ENCODE measurements at regions not wholly inside any gene's neighbourhood (a gene's known extent, or its start where the extent isn't known, plus 50 kb on each side); places are given as distances from the start of the nearest gene placed in this dataset.

- no peak overlapping the region for H3K27ac ChIP-seq (ENCODE audit: low read length)
- BruUV-seq (replicated peaks), result no TSS peak
- H3K4me3 ChIP-seq (ENCODE audit: low read length), result no peak overlapping the region
- H3K4me2 ChIP-seq (ENCODE audit: low read length), result no peak overlapping the region
- H2AFZ ChIP-seq (ENCODE audit: low read length), result no peak overlapping the region
- H3K4me1 ChIP-seq (ENCODE audit: insufficient read depth, low read length), result no peaks in the 10 kb centered on the region
- no peaks in the 10 kb centered on the region for H3K27me3 ChIP-seq (ENCODE audit: low read length)
- H3K36me3 ChIP-seq (ENCODE audit: low read depth, low read length), result no peaks in the 10 kb centered on the region
- ATAC-seq (no peak), DNase-seq (no peak)
- no peaks in the 10 kb centered on the region for H4K20me1 ChIP-seq (ENCODE audit: low read length)
- H3K79me2 ChIP-seq (ENCODE audit: low read length), result no peaks in the 10 kb centered on the region
- intact Hi-C loops (cut with micrococcal nuclease), result no loop called here
- ChIA-PET CTCF (no interaction called here), POLR2A (ENCODE audit: unreplicated experiment) (no interaction called here)
- H3K9ac ChIP-seq (ENCODE audit: low read length), result no peak overlapping the region
- no peaks in the 10 kb centered on the region for H3K9me3 ChIP-seq (ENCODE audit: low read length)
- no peaks in the 10 kb centered on the region for H3K9me2 ChIP-seq (replicated peaks; ENCODE audit: low read length)
- no peaks in the 10 kb centered on the region for H3F3A ChIP-seq (ENCODE audit: low read length, unreplicated experiment)
- no peak for TF ChIP-seq CTCF (conservative IDR thresholded peaks at IDR 0.05; ENCODE audit: low read depth, low read length)
Observed at GRCh38 chr2:84165256-84165655, 293.8 kb downstream of the SUCLG1 start.

- ATAC-seq (no peak), DNase-seq (no peak)
- Histone ChIP-seq H3K4me2 (ENCODE audit: low read length) (no peak overlapping the region), H3K27me3 (ENCODE audit: low read length) (no peaks in the 10 kb centered on the region), H3K9me3 (ENCODE audit: low read length) (no peaks in the 10 kb centered on the region), H3F3A (ENCODE audit: low read length, unreplicated experiment) (no peaks in the 10 kb centered on the region), H2AFZ (ENCODE audit: low read length) (no peak overlapping the region), H4K20me1 (ENCODE audit: low read length) (no peaks in the 10 kb centered on the region), H3K4me1 (ENCODE audit: insufficient read depth, low read length) (no peaks in the 10 kb centered on the region), H3K27ac (ENCODE audit: low read length) (no peak overlapping the region), H3K36me3 (ENCODE audit: low read depth, low read length) (no peaks in the 10 kb centered on the region), H3K79me2 (ENCODE audit: low read length) (no peaks in the 10 kb centered on the region), H3K9ac (ENCODE audit: low read length) (no peak overlapping the region), H3K4me3 (ENCODE audit: low read length) (no peak overlapping the region), H3K9me2 (replicated peaks; ENCODE audit: low read length) (no peaks in the 10 kb centered on the region)
- intact Hi-C loops (cut with micrococcal nuclease), result no loop called here
- TF ChIP-seq CTCF (conservative IDR thresholded peaks at IDR 0.05; ENCODE audit: low read depth, low read length) (no peak), EZH2phosphoT487 (IDR thresholded peaks at IDR 0.05; ENCODE audit: borderline replicate concordance, low read length) (no peak), EZH2 (IDR thresholded peaks at IDR 0.05; ENCODE audit: low read length, unreplicated experiment) (no peak)
- POLR2A ChIA-PET (ENCODE audit: unreplicated experiment), result no interaction called here
- CTCF ChIA-PET, result no interaction called here
- BruUV-seq (replicated peaks), result no TSS peak
Observed at GRCh38 chr2:84160453-84160852, 298.6 kb downstream of the SUCLG1 start.

- Histone ChIP-seq H3K4me3 (ENCODE audit: low read length) (no peak overlapping the region), H3K9me3 (ENCODE audit: low read length) (no peaks in the 10 kb centered on the region), H2AFZ (ENCODE audit: low read length) (no peak overlapping the region), H3K9ac (ENCODE audit: low read length) (no peak overlapping the region), H3K27me3 (ENCODE audit: low read length) (no peaks in the 10 kb centered on the region), H3K79me2 (ENCODE audit: low read length) (no peaks in the 10 kb centered on the region), H4K20me1 (ENCODE audit: low read length) (no peaks in the 10 kb centered on the region), H3K9me2 (replicated peaks; ENCODE audit: low read length) (no peaks in the 10 kb centered on the region), H3K27ac (ENCODE audit: low read length) (no peak overlapping the region), H3F3A (ENCODE audit: low read length, unreplicated experiment) (no peaks in the 10 kb centered on the region), H3K4me2 (ENCODE audit: low read length) (no peak overlapping the region), H3K36me3 (ENCODE audit: low read depth, low read length) (no peaks in the 10 kb centered on the region), H3K4me1 (ENCODE audit: insufficient read depth, low read length) (no peaks in the 10 kb centered on the region)
- TF ChIP-seq EZH2phosphoT487 (IDR thresholded peaks at IDR 0.05; ENCODE audit: borderline replicate concordance, low read length) (no peak), CTCF (conservative IDR thresholded peaks at IDR 0.05; ENCODE audit: low read depth, low read length) (no peak), EZH2 (IDR thresholded peaks at IDR 0.05; ENCODE audit: low read length, unreplicated experiment) (no peak)
- BruUV-seq (replicated peaks), result no TSS peak
- DNase-seq, result no peak
- ChIA-PET POLR2A (ENCODE audit: unreplicated experiment) (no interaction called here), CTCF (no interaction called here)
- intact Hi-C loops (cut with micrococcal nuclease), result no loop called here
- ATAC-seq, result no peak
Observed at GRCh38 chr2:84158605-84159004, 300.5 kb downstream of the SUCLG1 start.
